ENCODE measurements at regions not wholly inside any gene's neighbourhood (a gene's known extent, or its start where the extent isn't known, plus 50 kb on each side); places are given as distances from the start of the nearest gene placed in this dataset.

DNA sequence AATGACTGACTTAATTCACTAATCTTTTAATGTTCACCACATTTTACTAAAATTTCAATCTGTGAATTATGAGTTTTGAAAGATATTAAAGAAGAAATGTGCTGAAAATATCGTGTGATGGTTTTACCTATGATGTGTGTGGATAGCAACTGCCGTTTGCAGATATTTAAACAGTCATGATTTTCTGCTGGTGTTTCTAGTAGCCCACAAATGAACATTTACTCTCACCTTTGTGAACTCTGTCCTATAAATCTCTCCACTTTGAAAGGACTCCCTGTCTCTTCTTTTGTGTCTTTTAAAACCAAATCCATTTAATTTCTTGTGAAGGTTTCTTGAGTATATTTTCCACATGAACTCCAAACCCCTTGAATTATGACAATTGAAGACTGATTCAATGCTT is 771.2 kb upstream of the SALL3 start:
- TF ChIP-seq, protein P1, sequence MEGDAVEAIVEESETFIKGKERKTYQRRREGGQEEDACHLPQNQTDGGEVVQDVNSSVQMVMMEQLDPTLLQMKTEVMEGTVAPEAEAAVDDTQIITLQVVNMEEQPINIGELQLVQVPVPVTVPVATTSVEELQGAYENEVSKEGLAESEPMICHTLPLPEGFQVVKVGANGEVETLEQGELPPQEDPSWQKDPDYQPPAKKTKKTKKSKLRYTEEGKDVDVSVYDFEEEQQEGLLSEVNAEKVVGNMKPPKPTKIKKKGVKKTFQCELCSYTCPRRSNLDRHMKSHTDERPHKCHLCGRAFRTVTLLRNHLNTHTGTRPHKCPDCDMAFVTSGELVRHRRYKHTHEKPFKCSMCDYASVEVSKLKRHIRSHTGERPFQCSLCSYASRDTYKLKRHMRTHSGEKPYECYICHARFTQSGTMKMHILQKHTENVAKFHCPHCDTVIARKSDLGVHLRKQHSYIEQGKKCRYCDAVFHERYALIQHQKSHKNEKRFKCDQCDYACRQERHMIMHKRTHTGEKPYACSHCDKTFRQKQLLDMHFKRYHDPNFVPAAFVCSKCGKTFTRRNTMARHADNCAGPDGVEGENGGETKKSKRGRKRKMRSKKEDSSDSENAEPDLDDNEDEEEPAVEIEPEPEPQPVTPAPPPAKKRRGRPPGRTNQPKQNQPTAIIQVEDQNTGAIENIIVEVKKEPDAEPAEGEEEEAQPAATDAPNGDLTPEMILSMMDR (IDR thresholded peaks at IDR 0.05) = no peak
- no peak for TF ChIP-seq POLR2A (IDR thresholded peaks at IDR 0.05)
- no peak for TF ChIP-seq POLR2AphosphoS5 (IDR thresholded peaks at IDR 0.05; ENCODE audit: insufficient read depth in 1 of 2, low read depth in 1 of 2)

Measured in vagina (tissue), 2 donors.